ENCODE measurements at regions not wholly inside any gene's neighbourhood (a gene's known extent, or its start where the extent isn't known, plus 50 kb on each side); places are given as distances from the start of the nearest gene placed in this dataset.

- TF ChIP-seq POLR2A (IDR thresholded peaks at IDR 0.05) (no peak), CTCF (IDR thresholded peaks at IDR 0.05) (no peak)
- ATAC-seq (no peak), DNase-seq (no peak)
- H3K4me3 ChIP-seq, result no peak overlapping the region
- H3K27ac ChIP-seq, result no peak overlapping the region
- no peaks in the 10 kb centered on the region for H3K27me3 ChIP-seq
- WGBS, 2 donors, result 46 to 53% methylated on average over 4 of the region's 4 CpGs
- H3K9me3 ChIP-seq, result no peaks in the 10 kb centered on the region
- intact Hi-C loops (cut with DNase I), result no loop called here
- no peaks in the 10 kb centered on the region for H3K4me1 ChIP-seq
- H3K36me3 ChIP-seq (replicated peaks in 1 of 2; ENCODE audit: insufficient read depth in 1 of 2, low read depth in 2 of 2), result no peaks in the 10 kb centered on the region
Observed at GRCh38 chrX:22351966-22352365, 79.3 kb downstream of the CBLL2 start.

DNA sequence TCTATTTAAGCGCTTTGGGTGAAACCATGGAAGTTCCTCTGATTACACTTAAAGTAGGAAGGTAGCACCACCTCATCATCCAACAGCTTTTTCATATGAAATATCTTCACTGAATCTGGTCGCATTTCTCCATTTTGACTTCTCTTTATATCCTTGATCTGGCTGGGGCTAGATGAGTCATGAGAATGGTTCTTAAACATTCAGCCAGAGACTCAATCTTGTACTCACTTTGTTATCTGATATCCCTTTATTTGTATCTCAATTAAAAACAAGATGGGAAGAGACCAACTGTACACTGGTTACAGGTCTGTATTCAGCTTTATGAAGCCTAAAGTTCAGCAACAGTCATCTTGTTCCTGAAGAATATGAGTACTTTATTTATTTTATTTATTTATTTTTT is 84.9 kb downstream of the CBLL2 start:
- intact Hi-C loops (cut with DNase I), result no loop called here
- ATAC-seq (no peak), DNase-seq (no peak)
- no peak overlapping the region for H3K4me3 ChIP-seq
- no peaks in the 10 kb centered on the region for H3K36me3 ChIP-seq (replicated peaks in 1 of 2; ENCODE audit: insufficient read depth in 1 of 2, low read depth in 2 of 2)
- H3K9me3 ChIP-seq, result no peaks in the 10 kb centered on the region
- H3K27ac ChIP-seq, result no peak overlapping the region
- 69 to 86% methylated on average over 2 of the region's 2 CpGs for WGBS, 2 donors
- H3K27me3 ChIP-seq, result no peaks in the 10 kb centered on the region
- no peak for TF ChIP-seq POLR2A (IDR thresholded peaks at IDR 0.05)
- no peak for TF ChIP-seq CTCF (IDR thresholded peaks at IDR 0.05)
- no peaks in the 10 kb centered on the region for H3K4me1 ChIP-seq

DNA sequence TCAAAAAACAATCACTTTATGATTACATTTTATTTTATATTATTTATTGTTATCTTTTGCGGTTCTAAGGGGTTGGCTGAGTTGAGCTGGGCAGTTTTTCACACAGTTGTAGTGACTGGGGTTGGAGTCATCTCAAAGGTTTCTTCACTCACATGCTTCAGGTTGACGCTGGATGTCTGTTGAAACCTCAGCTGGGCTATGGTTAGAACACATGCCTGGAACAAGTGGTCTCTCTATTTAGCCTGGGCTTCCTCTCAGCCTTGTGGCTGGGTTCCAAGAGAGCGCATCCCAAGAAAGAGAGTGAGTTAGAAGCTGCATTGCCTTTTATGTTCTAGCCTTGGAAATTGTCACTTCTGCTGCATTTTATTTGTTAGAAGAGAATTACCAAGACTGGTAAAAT is 87.4 kb downstream of the CBLL2 start:
- intact Hi-C loops (cut with DNase I), result no loop called here
- H3K27me3 ChIP-seq, result no peaks in the 10 kb centered on the region
- no peak overlapping the region for H3K4me3 ChIP-seq
- no peaks in the 10 kb centered on the region for H3K36me3 ChIP-seq (replicated peaks in 1 of 2; ENCODE audit: insufficient read depth in 1 of 2, low read depth in 2 of 2)
- no peaks in the 10 kb centered on the region for H3K4me1 ChIP-seq
- DNase-seq (no peak), ATAC-seq (no peak)
- no peaks in the 10 kb centered on the region for H3K9me3 ChIP-seq
- no peak for TF ChIP-seq CTCF (IDR thresholded peaks at IDR 0.05)
- TF ChIP-seq POLR2A (IDR thresholded peaks at IDR 0.05), result no peak
- H3K27ac ChIP-seq, result no peak overlapping the region
- 75 to 96% methylated on average over 3 of the region's 3 CpGs for WGBS, 2 donors

GRCh38 chrX:22365460-22365859 is 92.7 kb downstream of the CBLL2 start:
- ATAC-seq (no peak), DNase-seq (no peak)
- Histone ChIP-seq H3K27me3 (no peaks in the 10 kb centered on the region), H3K4me1 (no peaks in the 10 kb centered on the region), H3K9me3 (no peaks in the 10 kb centered on the region), H3K4me3 (no peak overlapping the region), H3K27ac (no peak overlapping the region), H3K36me3 (replicated peaks in 1 of 2; ENCODE audit: insufficient read depth in 1 of 2, low read depth in 2 of 2) (no peaks in the 10 kb centered on the region)
- TF ChIP-seq POLR2A (IDR thresholded peaks at IDR 0.05) (no peak), CTCF (IDR thresholded peaks at IDR 0.05) (no peak)
- WGBS, 2 donors, result 78 to 81% methylated on average over 3 of the region's 3 CpGs
- intact Hi-C loops (cut with DNase I), result no loop called here

- H3K4me3 ChIP-seq, result no peak overlapping the region
- 80 to 100% methylated on average over 1 of the region's 1 CpG for WGBS, 2 donors
- no peaks in the 10 kb centered on the region for H3K36me3 ChIP-seq (replicated peaks in 1 of 2; ENCODE audit: insufficient read depth in 1 of 2, low read depth in 2 of 2)
- no peaks in the 10 kb centered on the region for H3K27me3 ChIP-seq
- no peak for TF ChIP-seq POLR2A (IDR thresholded peaks at IDR 0.05)
- no peak for TF ChIP-seq CTCF (IDR thresholded peaks at IDR 0.05)
- DNase-seq (no peak), ATAC-seq (no peak)
- no peak overlapping the region for H3K27ac ChIP-seq
- H3K9me3 ChIP-seq, result no peaks in the 10 kb centered on the region
- intact Hi-C loops (cut with DNase I), result no loop called here
- no peaks in the 10 kb centered on the region for H3K4me1 ChIP-seq
Observed at GRCh38 chrX:22366166-22366702, 93.5 kb downstream of the CBLL2 start.

Data from body of pancreas (tissue), 4 donors.